Chondrocyte (in vitro differentiated cells): ENCODE measurements at regions not wholly inside any gene's neighbourhood (a gene's known extent, or its start where the extent isn't known, plus 50 kb on each side); places are given as distances from the start of the nearest gene placed in this dataset.

Source experiments
- DNase-seq: peaks from one replicate; pipeline ENCODE4 v3.0.0; 2021; ENCODE audit warnings: mixed read lengths, low spot score
- H3K27ac Mint-ChIP-seq: one replicate; pipeline ENCODE4 v1.8.0; 2021; ENCODE audit warnings: mild to moderate bottlenecking, moderate library complexity, mixed read lengths; ENCODE audit not compliant: unreplicated experiment
- H3K27me3 Mint-ChIP-seq: 2 replicates; pipeline ENCODE4 v1.8.0; 2021; ENCODE audit warnings: low read depth, mixed read lengths
- H3K36me3 Mint-ChIP-seq: 2 replicates; pipeline ENCODE4 v1.8.0; 2021; ENCODE audit warnings: low read depth, mixed read lengths
- H3K4me1 Mint-ChIP-seq: 2 replicates; pipeline ENCODE4 v1.8.0; 2021; ENCODE audit warnings: low read depth, mild to moderate bottlenecking, mixed read lengths
- H3K4me3 Mint-ChIP-seq: one replicate; pipeline ENCODE4 v1.8.0; 2021; ENCODE audit warnings: mild to moderate bottlenecking, moderate library complexity, mixed read lengths; ENCODE audit not compliant: unreplicated experiment
- H3K9me3 Mint-ChIP-seq: 2 replicates; pipeline ENCODE4 v1.8.0; 2021; ENCODE audit warnings: low read depth, mixed read lengths
- CTCF ChIP-seq: fragments of 200-600 bp; sonication (generic); IDR thresholded peaks from 2 replicates; pipeline ENCODE4 v1.5.0; 2021; ENCODE audit warnings: antibody characterized with exemption, mild to moderate bottlenecking, moderate library complexity

- peaks cover 62% of the 10 kb centered on the region for H3K27me3 Mint-ChIP-seq
- no peaks in the 10 kb centered on the region for H3K9me3 Mint-ChIP-seq
- DNase-seq: no peak
- peaks cover 21% of the 10 kb centered on the region for H3K4me1 Mint-ChIP-seq
- peaks cover 8% of the 10 kb centered on the region for H3K36me3 Mint-ChIP-seq
- no peak for TF ChIP-seq CTCF
- no peak overlapping the region for H3K27ac Mint-ChIP-seq
- no peak overlapping the region for H3K4me3 Mint-ChIP-seq
Measured at GRCh38 chr3:194251461-194251860, 99.7 kb downstream of the CPN2 start.

GRCh38 chr3:194251891-194252560, 99.1 kb downstream of the CPN2 start:
- H3K9me3 Mint-ChIP-seq: no peaks in the 10 kb centered on the region
- peaks cover 21% of the 10 kb centered on the region for H3K4me1 Mint-ChIP-seq
- no peak for DNase-seq
- no peak overlapping the region for H3K4me3 Mint-ChIP-seq
- no peak for TF ChIP-seq CTCF
- peaks cover 8% of the 10 kb centered on the region for H3K36me3 Mint-ChIP-seq
- H3K27ac Mint-ChIP-seq: no peak overlapping the region
- peaks cover 61% of the 10 kb centered on the region for H3K27me3 Mint-ChIP-seq

GRCh38 chr3:194253270-194253669, 97.9 kb downstream of the CPN2 start:
- DNase-seq: no peak
- Mint-ChIP-seq H3K4me3 (no peak overlapping the region), H3K4me1 (peaks cover 21% of the 10 kb centered on the region), H3K36me3 (peaks cover 6% of the 10 kb centered on the region), H3K27ac (no peak overlapping the region), H3K27me3 (peaks cover 59% of the 10 kb centered on the region), H3K9me3 (peaks cover 4% of the 10 kb centered on the region)
- no peak for TF ChIP-seq CTCF

GRCh38 chr3:194254040-194254439, 97.1 kb downstream of the CPN2 start:
- no peak for DNase-seq
- Mint-ChIP-seq H3K4me3 (no peak overlapping the region), H3K36me3 (peaks cover 6% of the 10 kb centered on the region), H3K4me1 (peaks cover 21% of the 10 kb centered on the region), H3K9me3 (peaks cover 7% of the 10 kb centered on the region), H3K27ac (no peak overlapping the region), H3K27me3 (peaks cover 55% of the 10 kb centered on the region)
- TF ChIP-seq CTCF: no peak

GRCh38 chr3:194255252-194256039, 95.7 kb downstream of the CPN2 start:
- H3K4me1 Mint-ChIP-seq: peaks cover 11% of the 10 kb centered on the region

More at GRCh38 chr3:194255252-194256039, 95.7 kb downstream of the CPN2 start:
- TF ChIP-seq CTCF: no peak
- Mint-ChIP-seq H3K27me3 (peaks cover 57% of the 10 kb centered on the region), H3K27ac (no peak overlapping the region), H3K4me3 (no peak overlapping the region), H3K36me3 (peaks cover 6% of the 10 kb centered on the region), H3K9me3 (peaks cover 7% of the 10 kb centered on the region)
- no peak for DNase-seq
